Heart right ventricle (tissue), 16 donors: ENCODE measurements at regions not wholly inside any gene's neighbourhood (a gene's known extent, or its start where the extent isn't known, plus 50 kb on each side); places are given as distances from the start of the nearest gene placed in this dataset.

ENCODE experiments used
- ATAC-seq, 8 donors: fragments of 200-7000 bp; cut with Tn5 transposase; one replicate each; pipeline ENCODE4 v1.9.1; 2020; ENCODE audit warnings: mild to moderate bottlenecking in 8 of 8, moderate library complexity in 8 of 8, moderate number of reproducible peaks in 1 of 8
- DNase-seq, 2 donors: peaks; one replicate each; pipeline ENCODE4 v3.0.0-alpha.2; 2020
- H3K27ac ChIP-seq, 10 donors: fragments of 200-600 bp; sonication (generic) in 2 of 10; one replicate each; pipeline versions ENCODE4 v1.5.0 to v1.8.0; 2020 to 2022; ENCODE audit warnings: mild to moderate bottlenecking in 3 of 10
- H3K27me3 ChIP-seq, 7 donors: fragments of 200-600 bp; one replicate each; pipeline ENCODE4 v1.8.0; 2021 to 2022; ENCODE audit warnings: mild to moderate bottlenecking in 2 of 7
- H3K36me3 ChIP-seq, 9 donors: fragments of 200-600 bp; sonication (generic) in 1 of 9; one replicate each; pipeline versions ENCODE4 v1.5.0 to v1.8.0; 2020 to 2022; ENCODE audit warnings: mild to moderate bottlenecking in 2 of 9
- H3K4me1 ChIP-seq, 9 donors: fragments of 200-600 bp; sonication (generic) in 1 of 9; one replicate each; pipeline versions ENCODE4 v1.5.0 to v1.8.0; 2020 to 2022; ENCODE audit warnings: mild to moderate bottlenecking in 4 of 9
- H3K4me3 ChIP-seq, 10 donors: fragments of 200-600 bp; sonication (generic) in 2 of 10; one replicate each; pipeline versions ENCODE4 v1.5.0 to v1.8.0; 2020 to 2022; ENCODE audit warnings: mild to moderate bottlenecking in 7 of 10, moderate library complexity in 2 of 10
- H3K9me3 ChIP-seq, 11 donors: fragments of 200-600 bp in 10 of 11; sonication (generic) in 2 of 11; one replicate each; pipeline versions ENCODE4 v1.5.0 to v1.8.0; 2013 to 2022; ENCODE audit warnings: mild to moderate bottlenecking in 2 of 11, control low read depth in 1 of 11, moderate library complexity in 1 of 11
- WGBS, 2 donors: extraction: QIAGEN DNeasy Blood & Tissue Kit; methylation state at CpG; one replicate each; pipeline ENCODE4 v1.1.7; 2013; ENCODE audit warnings: inconsistent platforms in 1 of 2; 5-methylcytosine and 5-hydroxymethylcytosine counted together
- intact Hi-C, 10 donors: fragments of 100-400 bp; cut with DNase I; formaldehyde crosslinking; loops; one replicate each; pipeline versions ENCODE4 v1.11.1 to v1.14.2; 2022
- TF ChIP-seq, protein P1 (sequence below), 9 donors: fragments of 200-600 bp; sonication (generic) in 2 of 9; IDR thresholded peaks; one replicate each; pipeline versions ENCODE4 v1.5.0 to v1.8.0; 2021 to 2022; ENCODE audit warnings: antibody characterized with exemption in 9 of 9, mild to moderate bottlenecking in 5 of 9, moderate library complexity in 1 of 9
- donor health status: Arrhythmogenic right ventricular cardiomyopathy.
- donor health status: ischemic (EF 13 %, LVEDD 7.1; RV severe dilation, severe dysfunction).
- donor health status: healthy with polysubstance abuse.
- donor health status: DM: no; HTN: yes; CAD: no.
- donor health status: DM: no; HTN: no; CAD: no.
- donor health status: ischemic (EF 25% LVEDD 6.9; RV normal size, moderate dysfunction).
- donor health status: ischemic (EF 25% LVEDD 5.7; RV mildly dilated, moderate dysfunction).
- donor health status: healthy.
- donor health status: DM: yes; HTN: yes; CAD: no.
- donor health status: Ischemic cardiomyopathy.
- donor health status: ischemic (EF 35%, LVEDD 5.7; RV mildly dilated, moderate dysfunction).
- donor health status: nonischemic (EF 11% LVEDD 7.7; RV severe dilation, severe dysfunction).
- donor health status: DM: yes; HTN: yes; CAD: no.
- donor health status: PGD.
- donor health status: ischemic (EF 29% LVEDD 5.4; RV normal size, mild dysfunction).
- donor health status: nonischemic (EF 23%, LVEDD 6.1; RV moderate dilation, normal function).

DNA sequence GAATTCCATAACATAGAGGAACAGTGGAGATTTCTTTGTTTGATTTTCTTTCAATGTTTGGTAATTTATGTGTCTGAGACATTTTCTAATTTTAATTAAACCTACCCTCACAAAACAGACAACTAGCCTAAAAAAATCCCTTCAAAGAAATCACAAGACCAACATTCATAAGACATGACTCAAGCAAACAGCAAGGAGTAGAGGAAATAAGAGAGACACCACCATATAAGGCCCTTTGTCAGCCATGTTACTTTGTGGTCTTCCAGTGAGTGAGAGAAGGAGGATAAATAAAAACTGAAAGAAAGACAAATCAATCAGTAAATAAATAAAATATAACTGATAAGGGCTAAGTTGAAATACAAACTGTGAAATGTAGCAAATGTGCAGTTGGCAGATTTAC, 830.8 kb upstream of the SLC39A10 start:
- intact Hi-C loops: no loop called here
- Histone ChIP-seq H3K36me3 (no peaks in the 10 kb centered on the region), H3K4me3 (no peak overlapping the region), H3K9me3 (no peaks in the 10 kb centered on the region), H3K27me3 (no peaks in the 10 kb centered on the region), H3K4me1 (no peaks in the 10 kb centered on the region), H3K27ac (no peak overlapping the region)
- ATAC-seq (no peak), DNase-seq (no peak)
- TF ChIP-seq, protein P1, sequence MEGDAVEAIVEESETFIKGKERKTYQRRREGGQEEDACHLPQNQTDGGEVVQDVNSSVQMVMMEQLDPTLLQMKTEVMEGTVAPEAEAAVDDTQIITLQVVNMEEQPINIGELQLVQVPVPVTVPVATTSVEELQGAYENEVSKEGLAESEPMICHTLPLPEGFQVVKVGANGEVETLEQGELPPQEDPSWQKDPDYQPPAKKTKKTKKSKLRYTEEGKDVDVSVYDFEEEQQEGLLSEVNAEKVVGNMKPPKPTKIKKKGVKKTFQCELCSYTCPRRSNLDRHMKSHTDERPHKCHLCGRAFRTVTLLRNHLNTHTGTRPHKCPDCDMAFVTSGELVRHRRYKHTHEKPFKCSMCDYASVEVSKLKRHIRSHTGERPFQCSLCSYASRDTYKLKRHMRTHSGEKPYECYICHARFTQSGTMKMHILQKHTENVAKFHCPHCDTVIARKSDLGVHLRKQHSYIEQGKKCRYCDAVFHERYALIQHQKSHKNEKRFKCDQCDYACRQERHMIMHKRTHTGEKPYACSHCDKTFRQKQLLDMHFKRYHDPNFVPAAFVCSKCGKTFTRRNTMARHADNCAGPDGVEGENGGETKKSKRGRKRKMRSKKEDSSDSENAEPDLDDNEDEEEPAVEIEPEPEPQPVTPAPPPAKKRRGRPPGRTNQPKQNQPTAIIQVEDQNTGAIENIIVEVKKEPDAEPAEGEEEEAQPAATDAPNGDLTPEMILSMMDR (IDR thresholded peaks at IDR 0.05): no peak

DNA sequence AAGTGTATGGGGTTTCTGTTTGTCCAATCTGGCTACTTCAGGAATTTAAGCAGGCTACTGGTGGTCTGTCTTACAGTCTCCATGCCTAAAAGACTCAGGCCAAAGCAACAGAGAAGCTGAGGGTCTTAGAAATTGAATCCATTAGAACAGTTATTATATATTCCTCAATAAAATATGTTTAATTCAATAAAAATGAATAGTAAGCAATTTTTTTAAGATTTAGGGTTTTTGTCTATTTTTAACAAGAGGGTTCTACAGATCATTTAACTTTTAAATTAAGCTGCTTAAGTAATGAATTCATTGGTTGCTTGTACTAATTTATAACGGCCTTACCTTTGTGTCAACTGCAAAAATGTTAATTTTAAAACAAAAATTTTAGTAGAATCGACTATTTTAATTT, 832.6 kb upstream of the SLC39A10 start:
- intact Hi-C loops: no loop called here
- no peak for DNase-seq
- H3K27me3 ChIP-seq: no peaks in the 10 kb centered on the region
- 54 to 56% methylated on average over 2 of the region's 2 CpGs for WGBS, 2 donors
- ATAC-seq: no peak
- TF ChIP-seq, protein P1 (IDR thresholded peaks at IDR 0.05): no peak
- no peaks in the 10 kb centered on the region for H3K4me1 ChIP-seq
- H3K27ac ChIP-seq: no peak overlapping the region
- H3K36me3 ChIP-seq: no peaks in the 10 kb centered on the region
- H3K4me3 ChIP-seq: no peak overlapping the region
- H3K9me3 ChIP-seq: no peaks in the 10 kb centered on the region

DNA sequence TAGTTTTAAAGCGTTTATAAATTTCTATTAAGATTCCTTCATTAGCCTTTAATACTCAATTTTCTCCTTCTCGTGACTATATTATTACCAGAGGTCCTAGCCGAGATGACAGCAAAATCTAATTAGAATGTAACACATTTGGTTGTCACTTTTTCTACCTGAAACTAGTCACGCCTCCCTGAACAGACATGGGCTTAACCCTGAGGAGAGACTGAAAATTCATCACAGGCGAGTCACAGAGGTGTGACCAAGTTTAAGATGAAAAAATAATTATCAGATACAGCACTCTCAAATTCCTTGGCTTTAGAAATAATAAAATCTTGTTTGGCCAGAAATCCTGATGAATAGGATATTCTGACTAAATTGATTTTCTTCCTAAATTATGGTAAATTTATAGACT, 834.4 kb upstream of the SLC39A10 start:
- no peaks in the 10 kb centered on the region for H3K4me1 ChIP-seq
- no peaks in the 10 kb centered on the region for H3K27me3 ChIP-seq
- TF ChIP-seq, protein P1 (IDR thresholded peaks at IDR 0.05): no peak
- no peak overlapping the region for H3K4me3 ChIP-seq
- no peak overlapping the region for H3K27ac ChIP-seq
- H3K36me3 ChIP-seq: no peaks in the 10 kb centered on the region
- H3K9me3 ChIP-seq: no peaks in the 10 kb centered on the region
- intact Hi-C loops: no loop called here
- DNase-seq (no peak), ATAC-seq (no peak)
- 75 to 77% methylated on average over 5 of the region's 5 CpGs for WGBS, 2 donors

DNA sequence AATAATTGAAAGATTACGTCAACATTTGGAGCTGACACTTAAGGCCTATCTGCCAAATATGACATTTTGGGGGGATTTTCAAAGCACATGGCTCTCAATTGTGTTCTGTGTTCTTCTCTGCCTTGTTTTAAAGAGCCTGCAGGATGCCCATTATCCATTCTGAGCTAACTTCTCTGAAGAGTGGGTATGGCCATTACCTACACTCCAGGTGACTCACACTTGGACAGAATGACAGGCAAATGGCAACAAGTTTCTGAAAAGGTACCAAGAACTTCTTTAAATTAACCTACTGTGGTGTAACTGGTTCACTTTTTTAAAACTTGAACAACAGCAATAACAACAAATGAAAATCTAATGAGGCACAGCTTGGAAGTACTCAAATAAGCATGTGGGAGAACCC, 834.9 kb upstream of the SLC39A10 start:
- Histone ChIP-seq H3K27me3 (no peaks in the 10 kb centered on the region), H3K27ac (no peak overlapping the region), H3K4me3 (no peak overlapping the region), H3K4me1 (no peaks in the 10 kb centered on the region), H3K9me3 (no peaks in the 10 kb centered on the region), H3K36me3 (no peaks in the 10 kb centered on the region)
- DNase-seq (no peak), ATAC-seq (no peak)
- intact Hi-C loops: no loop called here
- WGBS, 2 donors: 0% methylated on average over 1 of the region's 1 CpG
- TF ChIP-seq, protein P1 (IDR thresholded peaks at IDR 0.05): no peak

DNA sequence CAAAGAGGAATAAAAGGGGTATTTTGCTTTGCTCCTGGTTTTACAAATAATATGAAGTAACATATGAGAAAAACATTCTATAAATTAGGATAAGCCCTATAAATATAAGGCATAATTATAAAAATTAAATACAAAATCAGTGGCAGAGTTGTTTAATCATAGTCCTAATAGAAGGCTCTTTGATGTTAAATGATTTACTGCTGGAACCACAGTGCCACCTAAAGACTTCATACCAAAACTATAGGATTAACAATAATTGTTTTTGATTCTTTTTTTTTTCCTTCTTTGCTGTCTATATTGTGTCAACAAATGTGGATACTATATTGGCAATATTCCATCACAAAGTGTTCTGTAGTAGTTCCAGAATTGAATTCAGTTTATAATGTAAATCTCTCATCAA, 837.7 kb upstream of the SLC39A10 start:
- intact Hi-C loops: no loop called here
- Histone ChIP-seq H3K36me3 (no peaks in the 10 kb centered on the region), H3K27me3 (no peaks in the 10 kb centered on the region), H3K27ac (no peak overlapping the region), H3K4me1 (no peaks in the 10 kb centered on the region), H3K9me3 (no peaks in the 10 kb centered on the region), H3K4me3 (no peak overlapping the region)
- DNase-seq: no peak
- ATAC-seq: no peak
- TF ChIP-seq, protein P1 (IDR thresholded peaks at IDR 0.05): no peak
